Colonic mucosa (tissue), 4 donors: ENCODE measurements at regions not wholly inside any gene's neighbourhood (a gene's known extent, or its start where the extent isn't known, plus 50 kb on each side); places are given as distances from the start of the nearest gene placed in this dataset.

Source experiments
- DNase-seq: peaks from one replicate; pipeline ENCODE4 v3.0.0-alpha.2; 2020
- H3K27ac ChIP-seq: fragments of 200-600 bp; one replicate; pipeline ENCODE4 v1.8.0; 2021
- H3K27me3 ChIP-seq: fragments of 200-600 bp; one replicate; pipeline ENCODE4 v1.8.0; 2021
- H3K36me3 ChIP-seq: fragments of 200-600 bp; one replicate; pipeline ENCODE4 v1.8.0; 2021
- H3K4me1 ChIP-seq: fragments of 200-600 bp; one replicate; pipeline ENCODE4 v1.8.0; 2021; ENCODE audit warnings: mild to moderate bottlenecking
- H3K4me3 ChIP-seq: fragments of 200-600 bp; one replicate; pipeline ENCODE4 v1.8.0; 2021
- H3K9ac ChIP-seq, 2 donors: one replicate each; pipeline ENCODE4 v1.7.0; 2013; ENCODE audit warnings: control low read depth in 2 of 2, low read depth in 2 of 2, low read length in 2 of 2
- H3K9me3 ChIP-seq: fragments of 200-600 bp; one replicate; pipeline ENCODE4 v1.8.0; 2021
- intact Hi-C: fragments of 100-400 bp; cut with DNase I; formaldehyde crosslinking; loops from one replicate; pipeline ENCODE4 v1.14.1; 2022
- TF ChIP-seq, protein P1 (sequence below): fragments of 200-600 bp; IDR thresholded peaks from one replicate; pipeline ENCODE4 v1.8.0; 2022; ENCODE audit warnings: antibody characterized with exemption, mild to moderate bottlenecking
- donor health status: healthy.
- donor health status: DM: no; HTN: no; CAD: no.
- donor health status: DM: no; HTN: no; CAD: no.

DNA sequence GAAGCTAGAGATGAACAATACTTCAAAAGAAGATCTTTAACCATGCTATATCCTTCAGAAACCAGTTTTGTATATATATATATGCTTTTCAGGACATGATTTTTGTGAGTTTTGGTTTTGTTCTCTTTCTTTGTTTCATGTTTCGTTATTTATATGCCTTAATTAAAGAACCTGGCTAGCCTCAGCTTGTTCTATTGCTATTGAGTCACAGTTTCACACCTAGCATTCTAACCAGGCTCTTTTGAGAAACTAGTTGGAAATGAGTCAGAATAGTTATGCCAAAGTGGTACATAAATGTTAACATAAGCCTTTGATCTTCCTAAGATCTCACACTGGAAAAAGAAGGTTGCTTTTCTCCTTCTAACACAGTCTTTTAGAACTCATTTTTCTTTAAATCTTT, 1925.2 kb downstream of the OLFM4 start:
- no peak for DNase-seq
- Histone ChIP-seq H3K4me3 (no peak overlapping the region), H3K36me3 (no peaks in the 10 kb centered on the region), H3K4me1 (no peaks in the 10 kb centered on the region), H3K27ac (no peak overlapping the region), H3K27me3 (no peaks in the 10 kb centered on the region), H3K9me3 (no peaks in the 10 kb centered on the region), H3K9ac (no peak overlapping the region)
- TF ChIP-seq, protein P1, sequence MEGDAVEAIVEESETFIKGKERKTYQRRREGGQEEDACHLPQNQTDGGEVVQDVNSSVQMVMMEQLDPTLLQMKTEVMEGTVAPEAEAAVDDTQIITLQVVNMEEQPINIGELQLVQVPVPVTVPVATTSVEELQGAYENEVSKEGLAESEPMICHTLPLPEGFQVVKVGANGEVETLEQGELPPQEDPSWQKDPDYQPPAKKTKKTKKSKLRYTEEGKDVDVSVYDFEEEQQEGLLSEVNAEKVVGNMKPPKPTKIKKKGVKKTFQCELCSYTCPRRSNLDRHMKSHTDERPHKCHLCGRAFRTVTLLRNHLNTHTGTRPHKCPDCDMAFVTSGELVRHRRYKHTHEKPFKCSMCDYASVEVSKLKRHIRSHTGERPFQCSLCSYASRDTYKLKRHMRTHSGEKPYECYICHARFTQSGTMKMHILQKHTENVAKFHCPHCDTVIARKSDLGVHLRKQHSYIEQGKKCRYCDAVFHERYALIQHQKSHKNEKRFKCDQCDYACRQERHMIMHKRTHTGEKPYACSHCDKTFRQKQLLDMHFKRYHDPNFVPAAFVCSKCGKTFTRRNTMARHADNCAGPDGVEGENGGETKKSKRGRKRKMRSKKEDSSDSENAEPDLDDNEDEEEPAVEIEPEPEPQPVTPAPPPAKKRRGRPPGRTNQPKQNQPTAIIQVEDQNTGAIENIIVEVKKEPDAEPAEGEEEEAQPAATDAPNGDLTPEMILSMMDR = no peak
- intact Hi-C loops = no loop called here

DNA sequence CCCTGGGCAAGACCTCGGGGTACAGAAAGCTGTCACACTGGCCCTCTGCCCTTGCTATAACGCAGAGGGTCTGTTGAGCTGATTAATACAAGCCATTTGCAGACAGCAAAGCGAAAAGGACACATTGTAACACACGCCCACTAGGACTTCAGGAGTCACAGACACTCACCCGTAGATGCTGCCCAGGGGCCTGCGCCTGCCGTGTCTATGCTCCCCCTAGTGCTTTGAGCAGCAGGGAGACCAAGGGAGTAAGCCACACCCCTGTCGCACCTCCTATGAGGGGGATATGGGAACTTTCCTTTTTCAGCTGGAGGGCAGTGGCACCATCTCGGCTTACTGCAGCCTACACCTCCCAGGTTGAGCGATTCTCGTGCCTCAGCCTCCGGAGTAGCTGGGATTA, 1930.2 kb downstream of the OLFM4 start:
- no peak overlapping the region for H3K27ac ChIP-seq
- no peaks in the 10 kb centered on the region for H3K9me3 ChIP-seq
- H3K36me3 ChIP-seq = no peaks in the 10 kb centered on the region
- H3K4me1 ChIP-seq = no peaks in the 10 kb centered on the region
- TF ChIP-seq, protein P1 = no peak
- no peak overlapping the region for H3K9ac ChIP-seq
- H3K27me3 ChIP-seq = no peaks in the 10 kb centered on the region
- intact Hi-C loops = no loop called here
- DNase-seq = no peak
- H3K4me3 ChIP-seq = no peak overlapping the region

DNA sequence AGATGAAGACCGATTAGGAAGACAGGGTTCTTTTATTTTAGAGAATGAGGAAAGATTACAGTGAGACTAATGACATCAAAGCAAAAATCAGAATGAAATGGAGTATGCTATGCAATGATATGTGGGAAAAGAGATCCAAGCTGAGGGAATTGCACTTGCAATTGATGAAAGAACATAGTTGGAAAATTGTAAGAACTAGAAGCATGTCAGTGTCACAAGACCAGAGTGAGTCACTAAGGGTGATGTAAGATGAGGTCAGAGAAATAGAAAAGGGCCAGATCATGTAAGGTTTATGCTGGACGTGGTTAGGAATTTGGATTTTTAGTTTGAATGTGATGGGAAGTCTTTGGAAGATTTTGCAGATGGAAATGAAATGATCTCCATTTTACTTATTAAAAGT, 1937.3 kb downstream of the OLFM4 start:
- no peak overlapping the region for H3K27ac ChIP-seq
- no peaks in the 10 kb centered on the region for H3K36me3 ChIP-seq

DNA sequence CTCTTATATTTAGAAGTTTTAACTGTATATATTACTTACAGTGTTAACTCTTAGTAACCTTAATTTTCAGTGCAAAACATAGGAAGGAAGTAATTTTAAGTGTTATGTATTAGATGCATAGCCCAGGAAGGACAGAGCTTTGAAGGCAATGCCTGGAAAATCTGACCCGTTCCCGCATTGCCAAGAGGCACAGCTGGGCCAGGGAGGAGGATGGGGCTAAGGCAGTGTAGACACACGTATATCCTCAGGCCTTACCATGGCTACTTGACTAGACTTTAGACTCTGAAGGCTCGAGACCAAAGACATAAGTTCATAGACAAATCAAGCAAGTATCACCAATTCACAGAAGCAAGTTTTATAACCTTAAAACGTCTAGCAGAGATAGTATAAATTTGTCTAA, 1944.2 kb downstream of the OLFM4 start:
- no peak for DNase-seq
- Histone ChIP-seq H3K9me3 (no peaks in the 10 kb centered on the region), H3K27me3 (no peaks in the 10 kb centered on the region), H3K9ac (no peak overlapping the region), H3K27ac (no peak overlapping the region), H3K36me3 (no peaks in the 10 kb centered on the region), H3K4me1 (no peaks in the 10 kb centered on the region), H3K4me3 (no peak overlapping the region)
- TF ChIP-seq, protein P1 = no peak
- intact Hi-C loops = no loop called here

More for the DNA sequence above, 1937.3 kb downstream of the OLFM4 start:
- Histone ChIP-seq H3K4me1 (no peaks in the 10 kb centered on the region), H3K27me3 (no peaks in the 10 kb centered on the region), H3K4me3 (no peak overlapping the region), H3K9me3 (no peaks in the 10 kb centered on the region), H3K9ac (no peak overlapping the region)
- no peak for DNase-seq
- intact Hi-C loops = no loop called here
- TF ChIP-seq, protein P1 = no peak

DNA sequence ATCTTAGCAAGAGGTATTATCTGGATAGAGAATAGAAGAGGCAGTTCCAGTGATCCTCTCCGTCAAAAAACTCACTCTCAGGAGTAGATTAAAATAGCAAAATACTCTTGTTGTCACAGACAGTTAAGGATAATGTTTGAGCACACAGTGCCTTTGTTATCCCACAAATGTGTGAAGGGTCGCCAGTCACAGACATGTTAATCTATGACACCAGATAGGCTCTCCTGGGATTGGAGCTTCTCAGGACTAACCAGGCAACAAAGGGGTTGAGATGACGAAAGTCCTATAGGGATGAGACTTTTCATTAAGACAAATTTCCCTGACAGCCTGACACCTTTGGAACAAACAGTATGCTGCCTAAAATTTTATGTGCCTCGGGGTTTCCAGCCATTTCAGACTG, 1947.1 kb downstream of the OLFM4 start:
- DNase-seq = no peak
- H3K27me3 ChIP-seq = no peaks in the 10 kb centered on the region
- H3K4me3 ChIP-seq = no peak overlapping the region
- no peak overlapping the region for H3K9ac ChIP-seq
- H3K27ac ChIP-seq = no peak overlapping the region
- TF ChIP-seq, protein P1 = no peak
- no peaks in the 10 kb centered on the region for H3K36me3 ChIP-seq
- H3K4me1 ChIP-seq = no peaks in the 10 kb centered on the region
- intact Hi-C loops = no loop called here
- H3K9me3 ChIP-seq = no peaks in the 10 kb centered on the region

DNA sequence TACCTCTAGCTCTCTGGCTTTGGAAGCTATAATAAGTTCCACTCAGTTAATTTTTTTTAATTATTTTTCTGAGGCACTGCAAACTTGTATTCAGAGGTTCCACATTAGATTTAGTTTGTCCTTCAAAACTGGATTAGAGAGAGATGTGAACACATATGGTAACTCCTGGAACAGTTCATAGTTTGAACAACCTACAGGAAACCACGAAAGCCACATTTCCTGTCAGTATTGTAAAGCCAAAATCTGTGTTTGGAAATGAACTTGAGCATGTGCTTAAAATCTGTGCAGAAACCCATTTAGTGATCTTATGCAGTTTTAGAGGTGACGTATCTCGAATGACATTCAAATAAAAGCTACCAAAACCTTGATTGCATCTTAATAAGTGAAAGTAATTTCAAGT, 1952.0 kb downstream of the OLFM4 start:
- Histone ChIP-seq H3K27ac (no peak overlapping the region), H3K27me3 (no peaks in the 10 kb centered on the region), H3K9ac (no peak overlapping the region), H3K9me3 (no peaks in the 10 kb centered on the region), H3K4me1 (no peaks in the 10 kb centered on the region), H3K36me3 (no peaks in the 10 kb centered on the region), H3K4me3 (no peak overlapping the region)
- intact Hi-C loops = no loop called here
- no peak for DNase-seq
- TF ChIP-seq, protein P1 = no peak
